Uterus (tissue), 2 donors: ENCODE measurements at regions not wholly inside any gene's neighbourhood (a gene's known extent, or its start where the extent isn't known, plus 50 kb on each side); places are given as distances from the start of the nearest gene placed in this dataset.
"Not testable (repeated sequence)": the region's sequence is repeated elsewhere in the genome, so short reads cannot be mapped to it uniquely, and the experiment has no call there.

Source experiments
- POLR2A ChIP-seq, 2 donors: fragments of 450-650 bp; IDR thresholded peaks; one replicate each; pipeline ENCODE4 v1.6.1; 2016; ENCODE audit warnings: antibody characterized with exemption in 2 of 2, mild to moderate bottlenecking in 1 of 2, moderate library complexity in 1 of 2
- TF ChIP-seq, protein P1 (sequence below), 4 experiments: fragments of 200-600 bp in 2 of 4; fragments of 450-650 bp in 2 of 4; sonication (generic) in 2 of 4; IDR thresholded peaks; one replicate each; pipeline ENCODE4 v1.5.1; 2016 to 2019; ENCODE audit warnings: antibody characterized with exemption in 4 of 4, mild to moderate bottlenecking in 2 of 4, moderate library complexity in 1 of 4

DNA sequence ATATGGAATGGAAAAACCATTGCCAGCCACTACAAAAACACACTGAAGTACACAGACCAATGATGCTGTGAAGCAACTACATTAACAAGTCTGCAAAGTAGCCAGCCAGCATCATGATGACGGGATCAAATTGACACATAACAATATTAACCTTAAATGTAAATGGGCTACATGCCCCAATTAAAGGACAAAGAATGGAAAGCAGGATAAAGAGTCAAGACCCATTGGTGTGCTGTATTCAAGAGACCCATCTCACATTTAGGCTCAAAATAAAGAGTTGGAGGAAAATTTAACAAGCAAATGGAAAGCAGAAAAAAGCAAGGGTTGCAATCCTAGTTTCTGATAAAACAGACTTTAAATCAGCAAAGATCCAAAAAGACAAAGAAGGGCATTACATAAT is 188.5 kb upstream of the HAND2 start:
- TF ChIP-seq, protein P1, sequence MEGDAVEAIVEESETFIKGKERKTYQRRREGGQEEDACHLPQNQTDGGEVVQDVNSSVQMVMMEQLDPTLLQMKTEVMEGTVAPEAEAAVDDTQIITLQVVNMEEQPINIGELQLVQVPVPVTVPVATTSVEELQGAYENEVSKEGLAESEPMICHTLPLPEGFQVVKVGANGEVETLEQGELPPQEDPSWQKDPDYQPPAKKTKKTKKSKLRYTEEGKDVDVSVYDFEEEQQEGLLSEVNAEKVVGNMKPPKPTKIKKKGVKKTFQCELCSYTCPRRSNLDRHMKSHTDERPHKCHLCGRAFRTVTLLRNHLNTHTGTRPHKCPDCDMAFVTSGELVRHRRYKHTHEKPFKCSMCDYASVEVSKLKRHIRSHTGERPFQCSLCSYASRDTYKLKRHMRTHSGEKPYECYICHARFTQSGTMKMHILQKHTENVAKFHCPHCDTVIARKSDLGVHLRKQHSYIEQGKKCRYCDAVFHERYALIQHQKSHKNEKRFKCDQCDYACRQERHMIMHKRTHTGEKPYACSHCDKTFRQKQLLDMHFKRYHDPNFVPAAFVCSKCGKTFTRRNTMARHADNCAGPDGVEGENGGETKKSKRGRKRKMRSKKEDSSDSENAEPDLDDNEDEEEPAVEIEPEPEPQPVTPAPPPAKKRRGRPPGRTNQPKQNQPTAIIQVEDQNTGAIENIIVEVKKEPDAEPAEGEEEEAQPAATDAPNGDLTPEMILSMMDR (IDR thresholded peaks at IDR 0.05): not testable (repeated sequence)
- not testable (repeated sequence) for TF ChIP-seq POLR2A (IDR thresholded peaks at IDR 0.05)
